ENCODE measurements at regions not wholly inside any gene's neighbourhood (a gene's known extent, or its start where the extent isn't known, plus 50 kb on each side); places are given as distances from the start of the nearest gene placed in this dataset.
A peak's percentile ranks its signal among the peaks of the same experiment; 100 is the strongest.
"Not testable (repeated sequence)": the region's sequence is repeated elsewhere in the genome, so short reads cannot be mapped to it uniquely, and the experiment has no call there.

DNA sequence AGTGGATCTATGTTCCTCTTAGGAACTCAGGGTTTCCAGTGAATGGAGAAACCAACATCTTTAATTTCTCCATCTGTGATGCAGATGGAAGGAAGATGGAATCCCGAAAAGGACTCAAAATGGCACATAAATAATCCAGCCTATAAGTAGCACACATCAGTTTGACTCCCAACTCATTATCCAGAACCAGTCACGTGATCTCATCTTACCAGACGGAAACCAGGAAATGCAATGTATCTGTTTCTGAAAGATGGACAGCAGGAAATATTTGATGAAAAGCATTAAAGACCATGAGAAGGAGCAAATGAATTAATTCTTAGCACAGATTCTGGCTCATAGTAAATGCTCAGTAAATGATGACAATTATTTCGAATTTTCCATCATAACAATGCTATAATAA, 443.1 kb upstream of the FMR1 start:
- FAIRE-seq, result no peak

DNA sequence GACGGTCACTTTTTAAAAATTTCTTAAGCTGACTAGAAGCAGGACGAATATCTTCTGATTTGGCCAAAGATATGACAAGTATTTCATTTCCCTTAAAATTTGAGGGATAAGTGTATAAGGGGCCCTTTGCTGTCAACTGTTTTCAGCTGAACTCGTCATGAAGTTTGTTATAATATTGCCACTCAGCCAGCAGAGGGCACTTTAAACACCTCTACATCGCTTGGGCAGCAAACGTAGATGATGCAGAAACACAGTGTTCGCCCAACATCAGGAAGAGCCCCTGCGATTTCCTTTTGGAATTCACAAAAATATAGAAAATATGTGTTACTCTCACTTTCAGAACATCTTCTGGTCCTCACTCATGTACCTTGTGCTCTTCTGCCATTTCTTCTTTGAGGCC, 435.7 kb upstream of the FMR1 start:
- no peak for DNase-seq (ENCODE audit: insufficient read length, low spot score)
- no peak for FAIRE-seq

More for the DNA sequence above, 443.1 kb upstream of the FMR1 start:
- DNase-seq (ENCODE audit: insufficient read length, low spot score), result no peak

DNA sequence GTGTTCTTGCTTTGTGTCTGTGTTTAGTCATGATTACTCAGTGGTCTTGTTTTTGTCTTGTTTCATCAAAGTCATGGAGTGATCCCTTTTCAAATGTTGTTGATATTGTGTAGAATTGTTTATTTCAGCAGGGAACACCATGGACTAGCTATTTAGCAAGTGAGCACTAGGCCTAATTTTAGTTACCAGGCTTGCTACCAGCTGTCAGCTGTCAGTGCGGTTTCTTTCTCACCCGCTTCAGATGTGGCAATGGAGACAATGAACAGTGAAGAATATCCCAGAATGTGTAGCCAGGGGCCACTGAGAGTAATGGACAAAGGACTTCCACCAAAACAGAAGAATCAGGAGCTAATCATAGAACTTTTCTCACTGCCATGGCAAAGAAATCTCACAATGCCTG, 432.8 kb upstream of the FMR1 start:
- DNase-seq (ENCODE audit: insufficient read length, low spot score) (no peak), FAIRE-seq (no peak)

DNA sequence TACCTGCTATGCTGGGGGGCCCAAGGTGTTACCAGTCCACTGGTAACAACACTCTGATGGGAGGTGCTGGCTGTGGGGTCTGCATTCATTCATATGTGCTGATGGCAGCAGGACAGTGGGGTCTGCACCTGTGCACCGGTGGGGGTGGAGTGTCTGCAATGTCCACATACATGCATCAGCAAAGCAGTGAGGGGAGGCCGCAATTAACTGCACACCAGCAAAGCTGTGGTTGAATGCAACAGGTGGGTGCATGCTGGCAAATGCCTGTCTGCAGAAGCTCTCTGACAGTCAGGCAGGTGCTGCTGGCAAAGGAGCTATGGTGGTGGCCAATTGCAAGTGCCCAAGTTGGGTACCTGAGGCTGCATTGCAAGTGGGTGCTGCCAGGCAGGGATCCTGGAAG, 426.5 kb upstream of the FMR1 start:
- no peak for FAIRE-seq
- DNase-seq (ENCODE audit: insufficient read length, low spot score), result no peak

DNA sequence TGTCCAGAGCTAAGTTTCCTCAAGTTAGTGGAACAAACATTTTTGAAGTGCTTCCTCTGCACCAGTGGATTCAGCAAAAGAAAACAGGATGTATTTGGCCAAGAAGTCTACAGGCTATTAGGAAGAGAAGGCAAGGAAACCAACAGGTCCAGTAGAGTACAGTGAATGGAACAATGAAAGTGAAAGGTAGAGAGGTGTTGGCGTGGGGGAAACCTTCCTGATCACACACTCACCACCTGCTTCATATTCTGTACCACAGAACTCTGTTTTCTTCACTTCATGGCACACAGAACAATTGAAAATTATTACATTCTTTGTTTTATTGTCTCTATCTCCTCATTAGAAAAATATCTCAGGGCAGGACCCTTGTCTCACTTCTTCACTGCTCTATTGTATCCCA, 417.4 kb upstream of the FMR1 start:
- no peak for FAIRE-seq

DNA sequence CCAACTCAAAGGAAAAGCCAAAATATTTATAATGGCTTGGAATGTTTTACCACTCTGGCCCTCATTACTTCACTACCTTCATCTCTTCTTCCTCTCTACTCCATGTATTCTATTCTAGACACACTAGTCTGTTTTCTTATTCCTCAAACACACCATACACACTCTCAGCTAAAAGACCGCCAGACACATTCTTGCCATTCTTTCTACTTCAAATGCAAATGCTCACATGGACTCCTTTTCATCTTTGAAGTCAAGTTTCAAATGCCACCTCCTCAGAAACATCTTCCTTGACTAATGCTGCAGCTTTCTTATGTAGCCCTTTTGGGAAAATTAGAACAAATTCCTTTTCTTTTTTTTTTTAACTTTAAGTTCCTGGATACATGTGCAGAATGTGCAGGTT, 412.9 kb upstream of the FMR1 start:
- DNase-seq (ENCODE audit: insufficient read length, low spot score), result no peak
- FAIRE-seq, result no peak

More for the DNA sequence above, 417.4 kb upstream of the FMR1 start:
- no peak for DNase-seq (ENCODE audit: insufficient read length, low spot score)

DNA sequence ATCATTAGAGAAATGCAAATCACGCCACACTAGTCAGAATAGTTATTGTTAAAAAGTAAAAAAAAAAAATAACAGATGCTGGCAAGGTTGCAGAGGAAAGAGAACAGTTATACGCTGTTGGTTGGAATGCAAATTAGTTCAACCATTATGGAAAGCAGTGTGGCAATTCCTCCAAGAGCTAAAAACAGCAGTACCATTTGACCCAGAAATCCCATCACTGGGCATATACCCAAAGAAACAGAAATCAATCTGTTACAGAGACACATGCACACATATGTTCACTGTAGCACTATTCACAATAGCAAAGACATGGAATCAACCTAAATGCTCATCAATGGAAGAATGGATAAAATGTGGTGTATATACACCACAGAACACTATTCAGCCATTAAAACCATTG, 388.7 kb upstream of the FMR1 start:
- DNase-seq (ENCODE audit: insufficient read length, low spot score) (no peak), FAIRE-seq (no peak)

DNA sequence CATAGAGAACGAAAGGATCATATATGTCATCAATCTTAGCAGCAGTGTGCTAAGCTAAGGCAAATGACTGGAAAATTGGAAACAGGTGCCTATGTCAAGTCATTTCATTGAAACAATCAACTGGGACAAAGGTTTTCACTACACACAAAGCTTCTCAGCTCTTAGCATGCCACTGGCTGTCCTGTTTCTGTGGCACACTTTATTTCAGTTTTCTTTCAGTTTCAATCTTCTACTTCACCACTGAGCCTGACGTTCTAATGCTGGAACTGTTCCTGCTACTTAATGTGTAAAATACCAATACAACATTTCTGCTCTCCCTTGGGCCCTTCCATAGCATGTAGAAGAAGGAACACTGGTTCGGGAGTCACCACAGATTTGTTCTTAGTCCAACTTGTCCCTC, 378.3 kb upstream of the FMR1 start:
- DNase-seq (ENCODE audit: insufficient read length, low spot score) (no peak), FAIRE-seq (no peak)

DNA sequence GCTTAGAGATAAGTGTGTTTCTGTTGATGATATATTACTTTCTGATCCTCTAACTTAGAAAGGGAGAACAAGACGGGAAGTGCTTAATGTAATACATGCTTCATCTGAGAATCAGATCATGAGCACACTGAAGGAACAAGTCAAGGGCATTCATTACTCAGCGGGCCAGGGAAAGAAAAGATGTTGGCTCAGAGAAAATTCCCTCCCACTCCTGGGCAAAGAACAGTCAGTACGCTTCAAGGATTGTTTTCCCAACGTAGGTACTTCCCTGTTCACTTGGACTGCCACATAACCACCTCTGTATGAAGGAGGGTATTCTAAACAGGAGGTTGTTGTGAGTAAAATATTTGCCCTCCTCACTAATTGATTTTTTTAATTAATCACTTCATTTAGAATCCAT, 374.5 kb upstream of the FMR1 start:
- FAIRE-seq, result no peak
- no peak for DNase-seq (ENCODE audit: insufficient read length, low spot score)

DNA sequence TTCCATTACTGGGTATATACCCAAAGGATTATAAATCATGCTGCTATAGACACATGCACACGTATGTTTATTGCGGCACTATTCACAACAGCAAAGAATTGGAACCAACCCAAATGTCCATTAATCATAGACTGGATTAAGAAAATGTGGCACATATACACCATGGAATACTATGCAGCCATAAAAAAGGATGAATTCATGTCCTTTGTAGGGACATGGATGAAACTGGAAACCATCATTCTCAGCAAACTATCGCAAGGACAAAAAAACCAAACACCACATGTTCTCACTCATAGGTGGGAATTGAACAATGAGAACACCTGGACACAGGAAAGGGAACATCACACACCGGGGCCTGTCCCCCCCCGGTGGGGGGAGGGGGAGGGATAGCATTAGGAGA, 363.7 kb upstream of the FMR1 start:
- not testable (repeated sequence) for FAIRE-seq; DNase-seq (ENCODE audit: insufficient read length, low spot score)

DNA sequence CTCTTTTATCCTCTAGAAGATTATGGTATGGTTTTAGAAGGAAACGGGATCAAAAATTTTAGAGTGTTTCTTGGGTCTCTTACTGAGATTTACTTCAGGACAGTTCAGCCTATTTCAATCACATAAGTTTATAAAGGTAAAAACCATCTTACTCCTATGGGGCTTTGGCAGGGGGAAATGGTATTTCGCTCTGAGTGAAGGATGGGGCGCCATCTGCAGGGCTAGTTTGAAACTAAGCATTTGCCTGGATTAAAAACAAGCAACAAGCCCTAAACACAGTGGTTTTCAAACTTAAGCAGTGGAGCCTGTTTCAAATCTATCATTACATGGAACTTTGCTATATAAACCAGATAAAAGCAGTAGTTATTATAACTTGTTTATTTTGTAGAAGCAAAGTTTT, 361.5 kb upstream of the FMR1 start:
- FAIRE-seq (no peak), DNase-seq (ENCODE audit: insufficient read length, low spot score) (no peak)

DNA sequence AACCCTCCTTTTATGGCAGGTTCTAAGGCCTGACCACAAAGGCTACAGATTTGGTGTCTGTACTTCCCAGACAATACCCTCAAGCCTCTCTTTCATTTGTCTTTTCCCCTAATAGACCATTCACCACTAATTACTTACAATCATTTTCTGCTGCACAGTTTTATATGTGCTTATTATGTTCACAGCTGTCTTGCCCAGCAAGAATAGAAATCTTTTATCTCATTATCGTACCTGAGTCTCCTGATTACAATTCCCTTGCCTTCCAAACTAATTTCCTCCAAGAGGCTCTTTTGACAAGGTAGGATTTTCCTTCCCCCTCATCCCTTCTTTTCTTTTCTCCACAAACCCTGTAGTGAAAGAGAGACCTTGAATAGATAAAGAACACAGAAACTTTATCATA, 352.5 kb upstream of the FMR1 start:
- no peak for DNase-seq (ENCODE audit: insufficient read length, low spot score)

DNA sequence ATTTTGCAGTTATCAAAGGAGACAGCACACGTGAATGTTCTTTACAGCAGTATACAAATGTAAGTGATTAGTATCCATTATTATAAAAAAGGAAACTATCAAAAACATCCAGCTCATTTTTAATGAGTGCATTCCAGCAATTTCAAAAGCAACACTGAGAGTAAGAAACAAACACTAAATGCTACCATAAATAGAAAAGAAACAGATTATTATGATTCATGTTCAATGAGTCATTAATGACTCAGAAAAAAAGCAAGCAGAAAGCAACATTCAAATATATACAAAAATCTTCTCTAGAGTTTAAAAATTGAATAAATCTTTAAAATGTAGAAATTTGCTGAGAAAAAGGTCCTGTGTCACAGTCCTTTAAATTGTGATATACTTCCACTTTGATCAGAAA, 346.5 kb upstream of the FMR1 start:
- DNase-seq (ENCODE audit: insufficient read length, low spot score), result no peak
- no peak for FAIRE-seq

More for the DNA sequence above, 352.5 kb upstream of the FMR1 start:
- FAIRE-seq, result no peak

DNA sequence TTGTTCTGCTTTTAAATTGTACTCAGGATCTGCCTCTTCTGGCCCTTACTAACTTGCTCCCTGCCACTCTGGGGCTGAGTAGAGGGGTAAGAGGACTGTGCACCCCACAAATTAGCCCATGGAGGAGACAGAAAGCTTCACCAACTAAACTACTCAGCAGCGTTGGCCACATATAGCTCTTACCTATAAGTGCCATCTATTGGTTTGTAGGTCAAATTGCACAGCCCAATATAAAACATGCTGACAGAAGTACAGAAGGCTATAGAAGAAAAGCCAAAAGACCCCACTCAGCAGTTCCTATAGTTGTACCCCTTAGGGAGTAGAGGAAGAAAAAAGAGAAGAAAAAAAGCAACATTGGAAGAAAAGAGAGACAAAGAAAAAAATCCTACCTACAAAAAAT, 341.2 kb upstream of the FMR1 start:
- FAIRE-seq, result no peak
- DNase-seq (ENCODE audit: insufficient read length, low spot score), result no peak

DNA sequence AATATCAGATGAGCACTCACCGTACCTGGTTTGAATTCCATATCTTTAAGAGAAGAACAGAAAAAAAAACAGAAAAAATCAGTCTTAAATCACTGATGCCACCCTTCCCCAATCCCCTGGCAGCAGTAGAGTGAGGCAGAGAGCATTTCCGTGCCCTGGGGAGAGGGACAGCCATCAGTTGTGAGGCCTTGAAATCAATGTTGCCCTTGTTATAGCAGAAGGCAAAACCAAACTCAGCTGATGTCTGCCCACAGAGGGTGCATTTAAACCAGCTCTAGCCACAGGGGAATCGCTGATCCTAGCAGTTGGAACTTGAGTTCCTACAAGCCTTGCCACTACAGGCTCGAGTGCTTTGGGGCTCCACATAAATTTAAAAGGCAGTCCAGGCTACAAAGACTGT, 338.5 kb upstream of the FMR1 start:
- FAIRE-seq, result no peak
- DNase-seq (ENCODE audit: insufficient read length, low spot score), result no peak

DNA sequence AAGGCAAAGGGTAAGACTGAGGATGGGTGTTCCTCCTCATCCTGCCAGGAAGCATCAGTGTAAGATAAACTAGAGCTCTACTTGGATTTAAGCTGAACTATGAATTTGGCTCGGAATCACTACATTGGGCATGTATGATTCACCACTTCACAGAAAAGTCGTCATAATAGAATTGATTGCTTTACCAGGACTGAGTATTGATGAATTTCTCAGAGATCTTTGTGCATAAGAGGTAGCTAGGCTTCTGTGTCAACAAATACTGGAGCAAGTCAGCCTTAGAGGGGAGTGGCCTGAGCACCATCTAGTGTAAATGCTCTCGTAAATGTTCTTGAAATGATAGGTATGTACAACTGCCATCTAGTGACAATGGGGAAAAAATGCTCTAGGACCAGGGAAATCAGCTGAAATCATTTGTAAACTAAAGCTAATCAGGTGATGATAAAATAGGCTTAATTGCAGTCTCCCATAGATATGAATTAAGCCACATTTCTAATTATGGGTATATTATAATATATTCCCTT, 309.5 kb upstream of the FMR1 start:
- FAIRE-seq (no peak), DNase-seq (ENCODE audit: insufficient read length, low spot score) (no peak)

DNA sequence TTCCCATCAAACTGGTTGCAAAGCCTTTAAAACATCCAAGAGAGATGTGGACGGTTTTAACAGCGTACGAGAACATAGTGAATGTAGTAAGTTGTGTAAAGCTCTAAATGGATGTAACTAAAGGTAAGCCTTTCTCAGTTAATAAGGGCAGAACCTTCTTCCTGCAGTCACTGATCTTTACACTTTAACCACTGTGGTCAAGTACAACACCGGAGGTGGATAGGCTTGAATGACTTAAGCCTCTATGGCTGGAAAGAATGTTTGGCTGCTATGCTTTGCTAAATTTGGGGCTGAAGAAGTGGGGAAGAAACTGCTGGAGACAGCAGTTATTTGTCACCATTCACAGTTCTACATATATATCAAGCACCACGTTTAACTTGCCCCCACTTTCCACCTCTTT, 285.1 kb upstream of the FMR1 start:
- no peak for FAIRE-seq
- DNase-seq (ENCODE audit: insufficient read length, low spot score), result no peak

DNA sequence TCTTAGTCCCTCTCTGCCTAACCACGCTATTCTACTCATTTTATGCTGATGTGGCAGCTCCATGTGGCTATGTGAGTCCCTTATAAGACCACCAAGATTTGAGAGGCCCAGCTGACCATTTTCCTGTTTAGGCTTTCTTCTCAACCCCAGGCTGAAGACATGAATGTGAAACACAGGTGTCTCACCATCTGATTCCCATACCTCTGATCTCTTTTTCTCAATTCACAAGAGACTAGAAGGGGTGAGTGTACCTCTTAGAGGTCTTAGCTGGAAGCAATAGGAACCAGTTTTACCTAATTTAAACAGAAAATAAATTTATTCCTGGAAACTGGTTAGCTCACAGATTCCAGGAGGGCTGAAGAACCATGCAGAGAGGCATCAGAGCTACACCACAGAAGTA, 276.5 kb upstream of the FMR1 start:
- FAIRE-seq, result no peak
- DNase-seq (ENCODE audit: insufficient read length, low spot score), result no peak

DNA sequence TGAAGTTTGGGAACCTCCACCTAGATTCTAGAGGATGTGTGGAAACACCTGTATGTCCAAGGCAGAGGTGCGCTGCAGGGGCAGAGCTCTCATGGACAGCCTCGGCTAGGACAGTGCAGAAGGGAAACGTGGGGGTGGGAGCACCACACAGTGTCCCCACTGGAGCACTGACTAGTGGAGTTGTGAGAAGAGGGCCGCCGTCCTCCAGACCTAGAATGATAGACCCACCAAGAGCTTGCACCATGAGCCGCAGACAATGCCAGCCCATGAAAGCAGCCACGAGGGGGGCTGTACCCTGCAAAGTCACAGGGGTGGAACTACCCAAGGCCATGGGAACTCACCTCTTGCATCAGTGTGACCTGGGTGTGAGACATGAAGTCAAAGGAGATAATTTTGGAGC, 274.5 kb upstream of the FMR1 start:
- FAIRE-seq, result no peak
- no peak for DNase-seq (ENCODE audit: insufficient read length, low spot score)

DNA sequence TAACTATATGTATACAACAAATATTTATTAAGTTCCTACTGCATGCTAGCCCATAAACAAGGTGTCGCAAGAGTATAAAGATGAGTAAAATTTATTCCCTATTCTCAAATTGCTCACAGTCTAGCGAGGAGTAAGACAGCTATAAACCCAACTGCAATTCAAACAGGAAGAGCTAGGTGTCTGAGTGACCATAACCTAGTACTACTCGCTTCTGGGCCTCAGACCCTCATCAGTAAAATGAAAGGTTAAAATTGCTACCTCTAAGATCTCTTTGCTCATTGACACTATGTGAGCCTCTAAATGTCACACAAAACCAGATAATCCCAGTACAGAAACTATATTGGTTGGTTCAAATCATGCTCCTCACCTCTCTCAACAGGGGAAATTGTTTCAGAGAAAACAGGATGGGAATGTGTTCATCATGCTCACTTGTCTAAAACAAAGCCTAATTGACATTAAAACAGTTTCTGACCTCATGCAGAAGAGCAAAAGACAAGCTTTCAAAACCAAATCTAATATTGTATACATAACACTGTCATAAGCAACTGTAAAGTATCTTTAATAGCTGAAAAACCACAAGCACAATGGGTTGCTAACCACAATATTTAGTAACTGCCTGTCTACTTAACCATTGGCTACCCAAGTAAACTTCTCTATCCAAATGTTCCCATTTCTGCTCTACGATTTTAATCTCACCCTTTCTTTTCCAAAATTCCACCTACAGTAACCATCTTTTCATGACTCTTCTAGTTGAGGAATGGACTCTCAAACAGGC, 264.6 kb upstream of the FMR1 start:
- DNase-seq (ENCODE audit: insufficient read length, low spot score) (no peak), FAIRE-seq (no peak)

DNA sequence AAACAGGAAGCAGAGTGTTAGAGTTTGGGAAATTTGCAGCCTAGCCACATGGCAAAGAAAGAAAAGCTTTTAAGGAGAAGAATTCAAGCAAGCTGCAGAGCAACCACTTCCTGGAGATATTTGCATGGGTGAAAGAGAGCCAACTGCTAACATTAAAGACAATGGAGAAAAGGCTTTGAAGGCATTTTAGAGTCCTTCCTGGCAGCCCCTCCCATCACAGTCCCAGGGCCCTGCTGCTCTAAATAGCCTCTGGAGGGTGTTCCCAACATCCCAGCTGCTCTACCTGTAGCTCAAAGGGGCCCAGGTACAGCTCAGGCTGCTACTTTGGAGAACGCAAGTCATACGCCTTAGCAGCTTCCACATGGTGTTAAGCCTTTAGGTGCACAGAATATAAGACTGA, 235.9 kb upstream of the FMR1 start:
- FAIRE-seq (no peak), DNase-seq (ENCODE audit: insufficient read length, low spot score) (no peak)

DNA sequence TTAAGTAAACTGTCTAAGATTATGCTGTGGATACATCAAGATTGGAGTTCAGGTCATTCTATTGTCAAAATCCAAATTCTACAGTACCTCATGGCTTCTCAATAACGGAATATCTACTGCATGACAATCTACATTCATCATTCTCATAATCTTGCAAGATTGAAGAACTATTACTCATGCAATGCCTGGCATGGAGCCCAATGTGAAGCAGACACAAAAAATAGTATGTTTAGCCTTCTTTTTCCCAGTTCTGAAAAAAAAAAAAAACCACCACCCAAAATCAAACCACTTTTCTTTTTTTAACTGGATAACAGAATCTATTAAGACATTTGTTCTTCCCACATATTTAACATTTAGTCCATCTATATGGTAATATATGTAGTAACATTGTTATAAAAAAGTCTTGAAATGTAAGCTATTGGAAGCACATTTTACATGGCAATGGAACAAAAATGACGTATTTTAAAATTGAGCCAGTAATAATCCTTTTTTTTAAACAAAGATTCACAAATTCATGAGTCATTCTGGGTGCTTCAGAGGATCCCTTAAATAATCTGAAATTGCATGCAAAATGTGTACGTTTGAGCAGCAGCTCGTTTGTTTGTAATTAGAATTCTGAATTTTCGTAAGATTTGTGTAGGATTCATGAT, 232.2 kb upstream of the FMR1 start:
- FAIRE-seq, result peak; percentile 33
- no peak for DNase-seq (ENCODE audit: insufficient read length, low spot score)
